Thoracic aorta (tissue), 2 donors: ENCODE measurements at regions not wholly inside any gene's neighbourhood (a gene's known extent, or its start where the extent isn't known, plus 50 kb on each side); places are given as distances from the start of the nearest gene placed in this dataset.

ENCODE experiments used
- ATAC-seq: fragments of 150-250 bp; one replicate; pipeline ENCODE4 v1.8.0; 2017; ENCODE audit warnings: low read depth; ENCODE audit not compliant: insufficient number of reproducible peaks, low FRiP score
- DNase-seq: peaks from one replicate; pipeline ENCODE4 v3.0.0-alpha.2; 2020; ENCODE audit warnings: low spot score
- H3K27ac ChIP-seq, 2 donors: fragments of 200-600 bp; sonication (generic); 1 replicate in 1 of 2; 2 replicates in 1 of 2; pipeline ENCODE4 v1.5.1; 2016; ENCODE audit warnings: mild to moderate bottlenecking in 2 of 2, moderate library complexity in 2 of 2
- H3K27me3 ChIP-seq: fragments of 200-600 bp; sonication (generic); replicated peaks from 2 replicates; pipeline ENCODE4 v1.6.0; 2016; ENCODE audit warnings: mild to moderate bottlenecking; ENCODE audit not compliant: insufficient read depth
- H3K36me3 ChIP-seq: fragments of 200-600 bp; sonication (generic); one replicate; pipeline ENCODE4 v1.5.1; 2016
- H3K4me1 ChIP-seq, 2 donors: fragments of 200-600 bp; sonication (generic); 1 replicate in 1 of 2; 2 replicates in 1 of 2; pipeline versions ENCODE4 v1.5.1 to v1.6.0; 2016; ENCODE audit warnings: low read depth in 2 of 2, mild to moderate bottlenecking in 1 of 2; ENCODE audit not compliant: control insufficient read depth in 1 of 2
- H3K4me3 ChIP-seq: fragments of 200-600 bp; sonication (generic); 2 replicates; pipeline ENCODE4 v1.5.1; 2016; ENCODE audit warnings: mild to moderate bottlenecking
- H3K9me3 ChIP-seq: fragments of 200-600 bp; sonication (generic); 2 replicates; pipeline ENCODE4 v1.5.1; 2016
- TF ChIP-seq, protein P1 (sequence below): fragments of 200-600 bp; sonication (generic); IDR thresholded peaks from one replicate; pipeline ENCODE4 v1.5.1; 2019; ENCODE audit warnings: antibody characterized with exemption

DNA sequence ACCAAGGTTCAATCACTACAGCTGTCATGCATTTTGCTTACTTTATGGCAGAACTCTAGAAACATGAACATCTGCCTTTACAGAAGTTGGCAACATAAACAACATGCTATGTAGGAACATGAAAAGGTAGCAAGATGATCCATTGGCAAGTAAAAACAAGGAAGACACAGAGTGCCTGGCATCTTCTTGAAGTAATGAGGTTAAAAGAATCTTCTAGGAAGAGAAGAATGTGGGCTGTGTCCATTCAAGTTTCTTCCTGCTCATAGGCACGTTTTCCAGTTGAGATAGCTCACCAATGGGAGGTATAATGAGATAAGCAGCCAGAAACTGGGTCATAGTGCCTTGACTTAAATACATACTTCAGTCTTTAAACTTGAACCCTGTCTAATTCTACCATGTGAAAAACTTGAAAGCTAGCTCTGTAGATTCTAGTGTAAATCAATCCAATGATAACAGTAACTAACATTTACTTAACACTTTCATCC is 109.4 kb upstream of the PRLR start:
- Histone ChIP-seq H3K36me3 (no peaks in the 10 kb centered on the region), H3K27me3 (no peaks in the 10 kb centered on the region), H3K4me3 (no peak overlapping the region), H3K27ac (no peak overlapping the region), H3K4me1 (no peaks in the 10 kb centered on the region), H3K9me3 (no peaks in the 10 kb centered on the region)
- ATAC-seq (no peak), DNase-seq (no peak)
- TF ChIP-seq, protein P1, sequence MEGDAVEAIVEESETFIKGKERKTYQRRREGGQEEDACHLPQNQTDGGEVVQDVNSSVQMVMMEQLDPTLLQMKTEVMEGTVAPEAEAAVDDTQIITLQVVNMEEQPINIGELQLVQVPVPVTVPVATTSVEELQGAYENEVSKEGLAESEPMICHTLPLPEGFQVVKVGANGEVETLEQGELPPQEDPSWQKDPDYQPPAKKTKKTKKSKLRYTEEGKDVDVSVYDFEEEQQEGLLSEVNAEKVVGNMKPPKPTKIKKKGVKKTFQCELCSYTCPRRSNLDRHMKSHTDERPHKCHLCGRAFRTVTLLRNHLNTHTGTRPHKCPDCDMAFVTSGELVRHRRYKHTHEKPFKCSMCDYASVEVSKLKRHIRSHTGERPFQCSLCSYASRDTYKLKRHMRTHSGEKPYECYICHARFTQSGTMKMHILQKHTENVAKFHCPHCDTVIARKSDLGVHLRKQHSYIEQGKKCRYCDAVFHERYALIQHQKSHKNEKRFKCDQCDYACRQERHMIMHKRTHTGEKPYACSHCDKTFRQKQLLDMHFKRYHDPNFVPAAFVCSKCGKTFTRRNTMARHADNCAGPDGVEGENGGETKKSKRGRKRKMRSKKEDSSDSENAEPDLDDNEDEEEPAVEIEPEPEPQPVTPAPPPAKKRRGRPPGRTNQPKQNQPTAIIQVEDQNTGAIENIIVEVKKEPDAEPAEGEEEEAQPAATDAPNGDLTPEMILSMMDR = no peak

- Histone ChIP-seq H3K4me3 (no peak overlapping the region), H3K36me3 (no peaks in the 10 kb centered on the region), H3K4me1 (no peaks in the 10 kb centered on the region), H3K27me3 (no peaks in the 10 kb centered on the region), H3K9me3 (no peaks in the 10 kb centered on the region), H3K27ac (no peak overlapping the region)
- no peak for ATAC-seq
- no peak for DNase-seq
- TF ChIP-seq, protein P1 = no peak
Measured at GRCh38 chr5:35339006-35339405, 108.7 kb upstream of the PRLR start.

DNA sequence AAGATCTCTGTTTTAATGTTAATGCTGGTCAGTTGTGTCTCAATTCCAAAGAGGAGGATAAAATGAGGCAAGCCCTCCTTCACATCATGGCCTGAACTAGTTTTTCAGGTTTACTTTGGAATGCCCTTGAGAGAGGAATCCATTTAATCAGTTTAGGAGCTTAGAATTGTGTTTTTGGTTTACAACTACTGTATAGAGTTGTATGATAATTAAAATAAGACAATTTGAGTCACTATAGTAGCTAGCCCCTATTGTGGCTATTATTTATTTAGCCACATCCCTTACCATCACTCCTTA is 107.8 kb upstream of the PRLR start:
- H3K27ac ChIP-seq = no peak overlapping the region
- DNase-seq (no peak), ATAC-seq (no peak)
- H3K36me3 ChIP-seq = no peaks in the 10 kb centered on the region
- H3K4me1 ChIP-seq = no peaks in the 10 kb centered on the region
- TF ChIP-seq, protein P1 = no peak
- H3K4me3 ChIP-seq = no peak overlapping the region
- no peaks in the 10 kb centered on the region for H3K27me3 ChIP-seq
- no peaks in the 10 kb centered on the region for H3K9me3 ChIP-seq

DNA sequence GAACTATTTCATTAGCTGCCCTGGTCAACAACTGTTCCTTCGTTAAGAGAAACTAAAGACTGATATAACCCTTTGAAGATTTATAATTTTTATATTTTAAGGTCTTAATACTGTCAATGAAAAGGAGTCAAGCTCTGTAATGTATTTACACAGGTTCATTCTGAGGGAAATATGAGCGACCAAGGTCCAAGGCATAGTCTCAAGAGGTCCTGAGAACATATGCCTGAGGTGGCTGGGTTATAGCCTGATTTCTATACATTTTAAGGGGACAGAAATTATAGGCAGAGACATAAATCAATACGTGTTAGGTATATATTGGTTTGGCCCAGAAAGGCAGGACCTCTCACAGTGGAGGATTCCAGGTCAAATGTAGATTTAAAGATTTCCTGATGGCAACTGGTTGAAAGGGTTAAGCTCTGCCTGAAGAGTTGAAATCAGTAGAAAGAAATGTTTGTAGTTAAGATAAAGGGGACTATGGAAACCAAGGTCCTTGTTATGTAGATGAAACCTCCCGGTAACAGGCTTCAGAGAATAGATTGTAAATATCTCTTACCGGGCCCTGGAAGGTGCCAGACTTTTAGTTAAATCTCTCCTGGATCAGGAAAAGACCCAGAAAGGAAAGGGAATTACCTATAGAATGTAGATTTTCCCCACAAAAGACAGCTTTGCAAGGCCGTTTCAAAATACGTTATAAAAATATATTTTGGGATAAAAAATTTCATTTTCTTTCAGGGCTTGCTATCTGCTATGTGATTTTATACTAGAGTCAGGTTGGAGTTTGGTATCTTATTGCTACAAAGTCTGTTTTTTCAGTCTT is 107.3 kb upstream of the PRLR start:
- Histone ChIP-seq H3K4me1 (no peaks in the 10 kb centered on the region), H3K27me3 (no peaks in the 10 kb centered on the region), H3K36me3 (no peaks in the 10 kb centered on the region), H3K9me3 (no peaks in the 10 kb centered on the region), H3K4me3 (no peak overlapping the region), H3K27ac (no peak overlapping the region)
- DNase-seq = no peak
- TF ChIP-seq, protein P1 = no peak
- ATAC-seq = no peak

GRCh38 chr5:35336230-35336629 is 105.9 kb upstream of the PRLR start:
- H3K4me3 ChIP-seq = no peak overlapping the region
- DNase-seq = no peak
- H3K4me1 ChIP-seq = no peaks in the 10 kb centered on the region
- no peaks in the 10 kb centered on the region for H3K27me3 ChIP-seq
- TF ChIP-seq, protein P1 = no peak
- no peaks in the 10 kb centered on the region for H3K9me3 ChIP-seq
- H3K36me3 ChIP-seq = no peaks in the 10 kb centered on the region
- H3K27ac ChIP-seq = no peak overlapping the region
- ATAC-seq = no peak
